Heart left ventricle (tissue), 16 donors: ENCODE measurements at regions not wholly inside any gene's neighbourhood (a gene's known extent, or its start where the extent isn't known, plus 50 kb on each side); places are given as distances from the start of the nearest gene placed in this dataset.

Experiments
- ATAC-seq, 4 donors: fragments of 200-7000 bp; cut with Tn5 transposase; one replicate each; pipeline ENCODE4 v1.9.1; 2020 to 2022; ENCODE audit warnings: moderate library complexity in 4 of 4, mild to moderate bottlenecking in 3 of 4, moderate number of reproducible peaks in 1 of 4
- DNase-seq, 5 donors: peaks; one replicate each; pipeline ENCODE4 v3.0.0-alpha.2; 2020
- H3K27ac ChIP-seq, 12 donors: fragments of 200-600 bp; sonication (generic) in 4 of 12; one replicate each; pipeline versions ENCODE4 v1.5.0 to v1.8.0; 2016 to 2022; ENCODE audit warnings: mild to moderate bottlenecking in 2 of 12
- H3K27me3 ChIP-seq, 9 donors: fragments of 200-600 bp; sonication (generic) in 2 of 9; one replicate each; pipeline versions ENCODE4 v1.5.1 to v1.8.0; 2016 to 2022; ENCODE audit warnings: mild to moderate bottlenecking in 3 of 9
- H3K36me3 ChIP-seq, 9 donors: fragments of 200-600 bp; sonication (generic) in 2 of 9; one replicate each; pipeline versions ENCODE4 v1.5.0 to v1.8.0; 2018 to 2022; ENCODE audit warnings: mild to moderate bottlenecking in 2 of 9
- H3K4me1 ChIP-seq, 12 donors: fragments of 200-600 bp; sonication (generic) in 4 of 12; one replicate each; pipeline versions ENCODE4 v1.5.0 to v1.8.0; 2016 to 2022; ENCODE audit warnings: mild to moderate bottlenecking in 3 of 12
- H3K4me3 ChIP-seq, 12 donors: fragments of 200-600 bp; sonication (generic) in 4 of 12; one replicate each; pipeline versions ENCODE4 v1.5.0 to v1.8.0; 2017 to 2022; ENCODE audit warnings: mild to moderate bottlenecking in 9 of 12, moderate library complexity in 4 of 12
- H3K9me3 ChIP-seq, 12 donors: fragments of 200-600 bp; sonication (generic) in 4 of 12; one replicate each; pipeline versions ENCODE4 v1.5.0 to v1.8.0; 2016 to 2022; ENCODE audit warnings: mild to moderate bottlenecking in 1 of 12
- POLR2A ChIP-seq, 2 donors: fragments of 450-650 bp; IDR thresholded peaks; one replicate each; pipeline ENCODE4 v1.6.1; 2017; ENCODE audit warnings: antibody characterized with exemption in 2 of 2, mild to moderate bottlenecking in 2 of 2, moderate library complexity in 2 of 2
- WGBS, 4 donors: extraction: QIAGEN DNeasy Blood & Tissue Kit in 2 of 4; methylation state at CpG; one replicate each; pipeline versions ENCODE4 v1.1.5 to v1.1.7; 2013 to 2018; 5-methylcytosine and 5-hydroxymethylcytosine counted together
- intact Hi-C, 10 donors: fragments of 100-400 bp; cut with DNase I; formaldehyde crosslinking; loops; one replicate each; pipeline versions ENCODE4 v1.11.1 to v1.14.2; 2022
- TF ChIP-seq, protein P1 (sequence below), 12 donors: fragments of 200-600 bp; sonication (generic) in 4 of 12; IDR thresholded peaks; one replicate each; pipeline versions ENCODE4 v1.5.0 to v1.8.0; 2018 to 2022; ENCODE audit warnings: antibody characterized with exemption in 12 of 12, mild to moderate bottlenecking in 5 of 12
- donor health status: ischemic (EF 13 %, LVEDD 7.1; RV severe dilation, severe dysfunction).
- donor health status: healthy with polysubstance abuse.
- donor health status: DM: no; HTN: yes; CAD: no.
- donor health status: DM: no; HTN: no; CAD: no.
- donor health status: ischemic (EF 25% LVEDD 6.9; RV normal size, moderate dysfunction).
- donor health status: ischemic (EF 25% LVEDD 5.7; RV mildly dilated, moderate dysfunction).
- donor health status: healthy.
- donor health status: DM: yes; HTN: yes; CAD: no.
- donor health status: ischemic (EF 35%, LVEDD 5.7; RV mildly dilated, moderate dysfunction).
- donor health status: nonischemic (EF 11% LVEDD 7.7; RV severe dilation, severe dysfunction).
- donor health status: DM: yes; HTN: yes; CAD: no.
- donor health status: PGD.
- donor health status: ischemic (EF 29% LVEDD 5.4; RV normal size, mild dysfunction).
- donor health status: nonischemic (EF 23%, LVEDD 6.1; RV moderate dilation, normal function).

DNA sequence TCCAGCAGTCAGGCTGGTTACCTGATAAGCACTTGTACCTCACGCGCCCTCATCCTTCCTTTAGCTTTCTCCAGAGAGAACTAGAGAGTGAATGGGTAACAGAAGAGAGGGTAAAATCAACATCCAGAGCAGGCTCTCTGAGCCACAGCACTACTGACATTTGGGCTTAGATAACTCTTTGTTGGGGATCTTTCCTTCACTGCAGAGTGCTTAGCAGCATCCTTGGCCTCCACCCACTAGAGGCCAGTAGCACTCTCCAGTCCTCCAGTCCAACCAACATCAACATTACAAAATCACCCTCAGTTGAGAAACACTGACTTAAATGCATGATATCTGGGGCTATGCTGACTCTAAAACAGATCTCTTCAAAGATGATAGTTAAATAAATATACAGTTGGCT is 220.7 kb downstream of the TACR3 start:
- H3K9me3 ChIP-seq = peaks cover 0 to 10% (median 0%) of the 10 kb centered on the region in 12 donors
- ATAC-seq (no peak), DNase-seq (no peak)
- intact Hi-C loops = no loop called here
- H3K36me3 ChIP-seq = no peaks in the 10 kb centered on the region
- TF ChIP-seq, protein P1, sequence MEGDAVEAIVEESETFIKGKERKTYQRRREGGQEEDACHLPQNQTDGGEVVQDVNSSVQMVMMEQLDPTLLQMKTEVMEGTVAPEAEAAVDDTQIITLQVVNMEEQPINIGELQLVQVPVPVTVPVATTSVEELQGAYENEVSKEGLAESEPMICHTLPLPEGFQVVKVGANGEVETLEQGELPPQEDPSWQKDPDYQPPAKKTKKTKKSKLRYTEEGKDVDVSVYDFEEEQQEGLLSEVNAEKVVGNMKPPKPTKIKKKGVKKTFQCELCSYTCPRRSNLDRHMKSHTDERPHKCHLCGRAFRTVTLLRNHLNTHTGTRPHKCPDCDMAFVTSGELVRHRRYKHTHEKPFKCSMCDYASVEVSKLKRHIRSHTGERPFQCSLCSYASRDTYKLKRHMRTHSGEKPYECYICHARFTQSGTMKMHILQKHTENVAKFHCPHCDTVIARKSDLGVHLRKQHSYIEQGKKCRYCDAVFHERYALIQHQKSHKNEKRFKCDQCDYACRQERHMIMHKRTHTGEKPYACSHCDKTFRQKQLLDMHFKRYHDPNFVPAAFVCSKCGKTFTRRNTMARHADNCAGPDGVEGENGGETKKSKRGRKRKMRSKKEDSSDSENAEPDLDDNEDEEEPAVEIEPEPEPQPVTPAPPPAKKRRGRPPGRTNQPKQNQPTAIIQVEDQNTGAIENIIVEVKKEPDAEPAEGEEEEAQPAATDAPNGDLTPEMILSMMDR (IDR thresholded peaks at IDR 0.05) = no peak
- no peak for TF ChIP-seq POLR2A (IDR thresholded peaks at IDR 0.05)
- no peak overlapping the region for H3K4me3 ChIP-seq
- no peaks in the 10 kb centered on the region for H3K27me3 ChIP-seq
- no peak overlapping the region for H3K27ac ChIP-seq
- no peaks in the 10 kb centered on the region for H3K4me1 ChIP-seq
- 85 to 88% (median 87%) methylated on average over 2 of the region's 2 CpGs for WGBS, 4 donors

DNA sequence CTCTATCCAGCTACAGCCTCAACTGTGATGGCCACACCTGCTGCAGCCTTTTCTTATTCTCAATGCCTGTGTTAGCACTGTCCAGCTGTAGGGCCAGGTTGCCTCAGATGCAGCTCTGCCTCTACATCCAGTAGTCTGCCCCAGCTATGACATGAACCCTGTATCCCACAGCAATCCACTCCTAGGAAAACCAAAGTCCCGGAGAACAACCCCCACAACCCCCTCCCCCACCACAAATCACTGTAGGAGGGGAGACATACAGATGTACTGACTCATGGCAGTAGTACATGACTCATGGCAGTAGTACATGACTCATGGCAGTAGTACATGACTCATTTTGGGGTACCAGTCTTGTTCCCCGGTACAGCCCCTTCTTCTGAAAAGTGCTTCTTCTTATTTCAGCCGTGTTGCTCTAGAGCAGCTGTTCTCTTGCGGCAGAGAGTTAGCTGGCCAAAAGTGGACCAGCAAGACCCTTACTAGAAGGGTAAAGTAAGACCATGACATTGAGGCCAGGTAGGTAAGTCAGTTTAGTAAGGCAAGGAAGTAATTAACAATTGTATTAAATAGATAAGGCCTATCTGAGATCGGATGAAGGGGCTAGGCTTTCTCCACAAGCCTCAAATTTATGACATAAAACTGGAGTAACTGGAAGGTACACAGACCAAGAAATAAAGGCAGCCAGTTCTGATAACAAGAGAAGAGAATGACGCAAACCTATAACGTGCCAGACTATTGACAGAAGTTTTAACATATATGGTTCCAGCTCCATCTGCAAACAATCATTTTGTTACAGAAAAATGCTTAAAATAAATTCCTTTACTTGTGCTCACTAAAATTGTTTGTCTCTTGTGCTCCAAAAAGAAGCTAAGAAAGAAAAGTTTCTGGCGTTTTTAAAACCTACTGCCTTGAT is 221.4 kb downstream of the TACR3 start:
- WGBS, 4 donors = 62 to 80% (median 71%) methylated on average over 8 of the region's 8 CpGs
- TF ChIP-seq, protein P1 (IDR thresholded peaks at IDR 0.05) = no peak

DNA sequence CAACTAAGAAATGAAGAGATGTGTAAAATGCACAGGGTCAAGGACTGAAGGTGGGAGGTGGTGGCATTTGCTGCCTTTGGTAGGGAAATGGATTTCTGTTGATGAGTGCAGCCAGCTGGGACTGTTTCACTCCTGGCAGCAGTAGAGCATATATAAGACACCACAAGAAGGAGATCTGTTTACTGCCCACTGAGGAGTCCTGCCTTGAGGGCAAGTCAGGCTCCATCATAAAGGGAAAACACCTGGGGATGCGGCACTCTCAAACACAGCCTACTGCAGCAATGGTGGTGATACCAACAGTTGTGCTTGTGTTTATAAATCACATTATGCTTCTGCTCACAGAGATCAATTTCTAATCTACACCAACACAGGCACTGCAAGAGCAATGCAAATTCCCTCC is 222.1 kb downstream of the TACR3 start:
- Histone ChIP-seq H3K27me3 (no peaks in the 10 kb centered on the region), H3K36me3 (no peaks in the 10 kb centered on the region), H3K4me1 (no peaks in the 10 kb centered on the region), H3K27ac (no peak overlapping the region), H3K9me3 (peaks cover 0 to 10% (median 0%) of the 10 kb centered on the region in 12 donors), H3K4me3 (no peak overlapping the region)
- no peak for TF ChIP-seq POLR2A (IDR thresholded peaks at IDR 0.05)
- TF ChIP-seq, protein P1 (IDR thresholded peaks at IDR 0.05) = no peak
- no peak for DNase-seq
- WGBS, 4 donors = 85 to 100% (median 96%) methylated on average over 1 of the region's 1 CpG
- intact Hi-C loops = no loop called here
- ATAC-seq = no peak

More for the DNA sequence above, 221.4 kb downstream of the TACR3 start:
- H3K4me3 ChIP-seq = no peak overlapping the region
- no peaks in the 10 kb centered on the region for H3K36me3 ChIP-seq
- H3K9me3 ChIP-seq = peaks cover 0 to 10% (median 0%) of the 10 kb centered on the region in 12 donors
- H3K27ac ChIP-seq = no peak overlapping the region
- H3K4me1 ChIP-seq = no peaks in the 10 kb centered on the region
- no peak for DNase-seq
- H3K27me3 ChIP-seq = no peaks in the 10 kb centered on the region
- intact Hi-C loops = no loop called here
- ATAC-seq = no peak

DNA sequence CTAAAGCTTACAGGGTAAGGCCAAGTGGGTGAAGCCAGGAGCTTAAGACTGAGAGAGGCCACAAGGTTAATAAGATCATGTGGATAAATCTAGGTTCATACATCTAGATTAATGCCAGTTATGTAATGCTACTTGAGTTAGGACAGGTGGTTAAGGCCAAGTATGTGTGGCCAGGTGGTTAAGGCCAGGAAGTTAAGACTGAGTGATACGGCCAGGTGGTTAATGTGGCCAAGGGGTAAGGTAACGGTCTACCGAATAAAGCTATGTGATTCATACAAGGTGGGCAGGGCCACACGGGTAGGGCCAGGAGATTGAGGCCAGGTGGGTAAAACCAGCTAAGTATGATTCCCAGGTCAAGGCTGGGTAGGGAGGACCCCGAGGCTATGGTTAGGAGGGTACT is 223.0 kb downstream of the TACR3 start:
- Histone ChIP-seq H3K4me3 (no peak overlapping the region), H3K27ac (no peak overlapping the region), H3K36me3 (no peaks in the 10 kb centered on the region), H3K4me1 (no peaks in the 10 kb centered on the region), H3K27me3 (no peaks in the 10 kb centered on the region), H3K9me3 (peaks cover 0 to 10% (median 0%) of the 10 kb centered on the region in 12 donors)
- no peak for ATAC-seq
- DNase-seq = no peak
- intact Hi-C loops = no loop called here
- no peak for TF ChIP-seq POLR2A (IDR thresholded peaks at IDR 0.05)
- TF ChIP-seq, protein P1 (IDR thresholded peaks at IDR 0.05) = no peak
- 88 to 93% (median 91%) methylated on average over 5 of the region's 5 CpGs for WGBS, 4 donors
